ENCODE measurements at regions not wholly inside any gene's neighbourhood (a gene's known extent, or its start where the extent isn't known, plus 50 kb on each side); places are given as distances from the start of the nearest gene placed in this dataset.

- Histone ChIP-seq H3K27ac (ENCODE audit: extremely low read length, insufficient read depth, low read length) (no peak overlapping the region), H3K4me2 (ENCODE audit: low read depth, low read length) (no peak overlapping the region), H3K79me2 (ENCODE audit: insufficient read depth, low read length) (no peaks in the 10 kb centered on the region), H3K9me3 (ENCODE audit: low read length) (peaks cover 22% of the 10 kb centered on the region; the same call in 1 of the 2 replicates), H3K36me3 (replicated peaks in 1 of 2; ENCODE audit: control insufficient read depth in 1 of 2, insufficient read depth in 2 of 2, low read length in 2 of 2) (no peaks in the 10 kb centered on the region), H3K4me3 (replicated peaks in 1 of 3; ENCODE audit: insufficient read depth in 1 of 3, low read depth in 2 of 3, low read length in 3 of 3) (no peak overlapping the region), H4K20me1 (ENCODE audit: insufficient read depth, low read length) (no peaks in the 10 kb centered on the region), H3K27me3 (ENCODE audit: control insufficient read depth in 1 of 2, insufficient read depth in 2 of 2, low read length in 2 of 2) (0 out of 5 replicates have a peak, but pooled peaks cover 0 to 1% of the 10 kb centered on the region in 2 experiments), H2AFZ (ENCODE audit: low read length) (no peak overlapping the region), H3K9ac (ENCODE audit: insufficient read depth, low read depth, low read length) (no peak overlapping the region), H3K4me1 (ENCODE audit: insufficient read depth, low read length) (no peaks in the 10 kb centered on the region)
- BruUV-seq (replicated peaks): no TSS peak
- 9% methylated on average over 6 of the region's 6 CpGs for WGBS (ENCODE audit: low lambda C conversion rate)
- DNase-seq (ENCODE audit: low spot score) (no peak), ATAC-seq (no peak), FAIRE-seq (no peak)
- intact Hi-C loops (cut with micrococcal nuclease; ENCODE audit: unreplicated experiment): no loop called here
- no peak for TF ChIP-seq TAF1 (CRISPR knock-in tag; IDR thresholded peaks at IDR 0.05)
- no peak for TF ChIP-seq NPAS2 (CRISPR knock-in tag; IDR thresholded peaks at IDR 0.05; ENCODE audit: borderline replicate concordance)
- TF ChIP-seq PPARG (CRISPR knock-in tag; conservative IDR thresholded peaks at IDR 0.05): no peak
- TF ChIP-seq BRF2 (CRISPR knock-in tag; IDR thresholded peaks at IDR 0.05): no peak
- TF ChIP-seq ZNF737 (CRISPR knock-in tag; IDR thresholded peaks at IDR 0.05; ENCODE audit: borderline replicate concordance): no peak
- TF ChIP-seq E2F1 (CRISPR knock-in tag; IDR thresholded peaks at IDR 0.05): no peak
- no peak for TF ChIP-seq ZNF800 (CRISPR knock-in tag; IDR thresholded peaks at IDR 0.05)
- TF ChIP-seq ZNF839 (CRISPR knock-in tag; IDR thresholded peaks at IDR 0.05; ENCODE audit: borderline replicate concordance): no peak
- no peak for TF ChIP-seq HOXA9 (CRISPR knock-in tag; IDR thresholded peaks at IDR 0.05; ENCODE audit: borderline replicate concordance)
- TF ChIP-seq NAIF1 (CRISPR knock-in tag; IDR thresholded peaks at IDR 0.05; ENCODE audit: borderline replicate concordance): no peak
- no peak for TF ChIP-seq PATZ1 (CRISPR knock-in tag; IDR thresholded peaks at IDR 0.05)
- TF ChIP-seq TCF7L2 (IDR thresholded peaks at IDR 0.05; ENCODE audit: low read depth, low read length): no peak
- no peak for TF ChIP-seq MXI1 (IDR thresholded peaks at IDR 0.05; ENCODE audit: borderline replicate concordance, low read depth, low read length)
- in situ Hi-C loops (cut with HindIII; ENCODE audit: extremely low pct_ligation_motif_present, low pct_unique_long_range_greater_than_20kb): no loop called here
- ChIA-PET POLR2A (no interaction called here), CTCF (ENCODE audit: low intra/inter-chr PET ratio, low total read pairs) (no interaction called here)
These were observed 264.6 kb downstream of the ALG10 start for GRCh38 chr12:34286934-34287333.

Data from HepG2 (cell line).